GM23338 (cell line): ENCODE measurements at regions not wholly inside any gene's neighbourhood (a gene's known extent, or its start where the extent isn't known, plus 50 kb on each side); places are given as distances from the start of the nearest gene placed in this dataset.
"Not testable (repeated sequence)": the region's sequence is repeated elsewhere in the genome, so short reads cannot be mapped to it uniquely, and the experiment has no call there.

Experiments used
- ATAC-seq: fragments of 200-7000 bp; cut with Tn5 transposase; 3 replicates; pipeline ENCODE4 v1.9.1; 2020
- DNase-seq: peaks from one replicate; pipeline ENCODE4 v3.0.0-alpha.2; 2015; ENCODE audit warnings: low spot score
- H2AFZ ChIP-seq: fragments of 200-600 bp; sonication (generic); 2 replicates; pipeline ENCODE4 v1.8.0; 2016; ENCODE audit warnings: antibody characterized with exemption, mild to moderate bottlenecking, moderate library complexity
- H3F3A ChIP-seq: fragments of 200-600 bp; sonication (generic); replicated peaks from 2 replicates; pipeline ENCODE4 v1.8.0; 2017; ENCODE audit warnings: antibody characterized with exemption, mixed run types, low read depth
- H3K27ac ChIP-seq: fragments of 200-600 bp; sonication (generic); 2 replicates; pipeline ENCODE4 v1.6.1; 2016; ENCODE audit warnings: low read depth
- H3K27me3 ChIP-seq: fragments of 200-600 bp; sonication (generic); 2 replicates; pipeline ENCODE4 v1.8.0; 2016; ENCODE audit warnings: mild to moderate bottlenecking, mixed run types, moderate library complexity; ENCODE audit not compliant: insufficient read depth
- H3K36me3 ChIP-seq: fragments of 200-600 bp; sonication (generic); 2 replicates; pipeline ENCODE4 v1.8.0; 2016; ENCODE audit warnings: mild to moderate bottlenecking; ENCODE audit not compliant: insufficient read depth
- H3K4me1 ChIP-seq: fragments of 200-600 bp; sonication (generic); 2 replicates; pipeline ENCODE4 v1.8.0; 2016; ENCODE audit warnings: mild to moderate bottlenecking, moderate library complexity; ENCODE audit not compliant: insufficient read depth
- H3K4me2 ChIP-seq: fragments of 200-600 bp; sonication (generic); 2 replicates; pipeline ENCODE4 v1.7.1; 2017; ENCODE audit warnings: mixed run types
- H3K4me3 ChIP-seq: fragments of 200-600 bp; sonication (generic); 2 replicates; pipeline ENCODE4 v1.6.1; 2016; ENCODE audit warnings: mixed run types
- H3K79me2 ChIP-seq: fragments of 200-600 bp; sonication (generic); replicated peaks from 2 replicates; pipeline ENCODE4 v1.8.0; 2017; ENCODE audit warnings: mild to moderate bottlenecking; ENCODE audit not compliant: insufficient read depth
- H3K9me2 ChIP-seq: fragments of 200-600 bp; sonication (generic); 2 replicates; pipeline ENCODE4 v1.8.0; 2017; ENCODE audit not compliant: insufficient read depth
- H4K20me1 ChIP-seq: fragments of 200-600 bp; sonication (generic); replicated peaks from 2 replicates; pipeline ENCODE4 v1.8.0; 2017; ENCODE audit warnings: mild to moderate bottlenecking; ENCODE audit not compliant: insufficient read depth
- H3K27ac Mint-ChIP-seq: 2 replicates; pipeline ENCODE4 v1.8.0; 2020; ENCODE audit warnings: inconsistent platforms, mild to moderate bottlenecking, moderate library complexity, mixed read lengths
- H3K27me3 Mint-ChIP-seq: 3 replicates; pipeline ENCODE4 v1.8.0; 2022; ENCODE audit warnings: low read depth, mild to moderate bottlenecking, moderate library complexity, mixed read lengths, inconsistent platforms; ENCODE audit not compliant: insufficient read depth, poor library complexity
- H3K36me3 Mint-ChIP-seq: 3 replicates; pipeline ENCODE4 v1.8.0; 2021; ENCODE audit warnings: low read depth, mild to moderate bottlenecking, inconsistent platforms, moderate library complexity, mixed read lengths
- H3K4me1 Mint-ChIP-seq: 3 replicates; pipeline ENCODE4 v1.8.0; 2020; ENCODE audit warnings: mild to moderate bottlenecking, inconsistent platforms, mixed read lengths
- H3K4me3 Mint-ChIP-seq: 3 replicates; pipeline ENCODE4 v1.8.0; 2021; ENCODE audit warnings: moderate library complexity, mild to moderate bottlenecking, inconsistent platforms, mixed read lengths
- H3K9me3 Mint-ChIP-seq: 3 replicates; pipeline ENCODE4 v1.8.0; 2020; ENCODE audit warnings: moderate library complexity, mild to moderate bottlenecking, inconsistent platforms, mixed read lengths
- EZH2phosphoT487 ChIP-seq: fragments of 200-600 bp; sonication (generic); IDR thresholded peaks from one replicate; pipeline ENCODE4 v1.8.1; 2018; ENCODE audit warnings: antibody characterized with exemption; ENCODE audit not compliant: unreplicated experiment
- STAT1 ChIP-seq: IDR thresholded peaks from one replicate; pipeline ENCODE4 v1.6.1; 2016; ENCODE audit warnings: antibody characterized with exemption; ENCODE audit not compliant: unreplicated experiment
- ZNF462 ChIP-seq: fragments of 250-450 bp; sonication (Bioruptor Pico); IDR thresholded peaks from 2 replicates; pipeline ENCODE4 v1.5.0; 2020; ENCODE audit warnings: mild to moderate bottlenecking, moderate library complexity

- TF ChIP-seq STAT1, result no peak
- TF ChIP-seq ZNF462 (CRISPR knock-in tag), result no peak
- no peak for TF ChIP-seq EZH2phosphoT487
- H3K4me3 ChIP-seq, result no peak overlapping the region
- no peaks in the 10 kb centered on the region for H4K20me1 ChIP-seq
- no peaks in the 10 kb centered on the region for H3K27me3 ChIP-seq
- H3K27me3 Mint-ChIP-seq, result peaks cover 19% of the 10 kb centered on the region
- no peak overlapping the region for H2AFZ ChIP-seq
- H3K36me3 ChIP-seq, result no peaks in the 10 kb centered on the region
- peaks cover 20% of the 10 kb centered on the region for H3K4me1 ChIP-seq
- no peak for DNase-seq
- no peaks in the 10 kb centered on the region for H3K36me3 Mint-ChIP-seq
- H3F3A ChIP-seq, result no peaks in the 10 kb centered on the region
- H3K9me3 Mint-ChIP-seq, result peaks cover 8% of the 10 kb centered on the region; the same call in 1 of the 3 replicates
- H3K4me2 ChIP-seq, result no peak overlapping the region
- H3K79me2 ChIP-seq, result no peaks in the 10 kb centered on the region
- no peak for ATAC-seq
- H3K27ac ChIP-seq, result no peak overlapping the region
- no peak overlapping the region for H3K27ac Mint-ChIP-seq
- H3K4me3 Mint-ChIP-seq, result no peak overlapping the region
- H3K9me2 ChIP-seq, result no peaks in the 10 kb centered on the region
- peaks cover 37% of the 10 kb centered on the region for H3K4me1 Mint-ChIP-seq
These were observed 456.6 kb downstream of the PREX1 start for GRCh38 chr20:48371211-48371610.

GRCh38 chr20:48368580-48369021, 459.2 kb downstream of the PREX1 start:
- not testable (repeated sequence) for H3K4me3 ChIP-seq, H3K36me3 ChIP-seq, ATAC-seq, H3K36me3 Mint-ChIP-seq, H3K27ac Mint-ChIP-seq, H3K79me2 ChIP-seq, H3K4me3 Mint-ChIP-seq, H2AFZ ChIP-seq, H3K4me2 ChIP-seq, H3F3A ChIP-seq, H3K27me3 ChIP-seq, H3K4me1 ChIP-seq, H3K27ac ChIP-seq, H3K9me2 ChIP-seq, H4K20me1 ChIP-seq, DNase-seq
- Mint-ChIP-seq H3K9me3 (peaks cover 12% of the 10 kb centered on the region), H3K27me3 (peaks cover 16% of the 10 kb centered on the region), H3K4me1 (peaks cover 13% of the 10 kb centered on the region)

GRCh38 chr20:48367541-48368358, 460.0 kb downstream of the PREX1 start:
- H3F3A ChIP-seq, H3K79me2 ChIP-seq, H4K20me1 ChIP-seq, H3K4me2 ChIP-seq, H3K4me3 Mint-ChIP-seq, H3K27ac Mint-ChIP-seq, DNase-seq, H3K27me3 ChIP-seq, H3K36me3 ChIP-seq, H3K4me1 Mint-ChIP-seq, H2AFZ ChIP-seq, H3K36me3 Mint-ChIP-seq, H3K4me3 ChIP-seq, H3K9me2 ChIP-seq, H3K4me1 ChIP-seq, H3K27ac ChIP-seq: not testable (repeated sequence)
- Mint-ChIP-seq H3K9me3 (peaks cover 10% of the 10 kb centered on the region), H3K27me3 (peaks cover 10% of the 10 kb centered on the region)
- ATAC-seq, result peak; percentile 89
